NCI-H1092 treated with DMSO at 0.1 percent for 48 hours (cell line): ENCODE measurements at regions not wholly inside any gene's neighbourhood (a gene's known extent, or its start where the extent isn't known, plus 50 kb on each side); places are given as distances from the start of the nearest gene placed in this dataset.
A peak's percentile ranks its signal among the peaks of the same experiment; 100 is the strongest.

Source experiments
- DNase-seq: peaks from one replicate; lab custom pipeline; 2025; lab: John Stamatoyannopoulos, UW

DNA sequence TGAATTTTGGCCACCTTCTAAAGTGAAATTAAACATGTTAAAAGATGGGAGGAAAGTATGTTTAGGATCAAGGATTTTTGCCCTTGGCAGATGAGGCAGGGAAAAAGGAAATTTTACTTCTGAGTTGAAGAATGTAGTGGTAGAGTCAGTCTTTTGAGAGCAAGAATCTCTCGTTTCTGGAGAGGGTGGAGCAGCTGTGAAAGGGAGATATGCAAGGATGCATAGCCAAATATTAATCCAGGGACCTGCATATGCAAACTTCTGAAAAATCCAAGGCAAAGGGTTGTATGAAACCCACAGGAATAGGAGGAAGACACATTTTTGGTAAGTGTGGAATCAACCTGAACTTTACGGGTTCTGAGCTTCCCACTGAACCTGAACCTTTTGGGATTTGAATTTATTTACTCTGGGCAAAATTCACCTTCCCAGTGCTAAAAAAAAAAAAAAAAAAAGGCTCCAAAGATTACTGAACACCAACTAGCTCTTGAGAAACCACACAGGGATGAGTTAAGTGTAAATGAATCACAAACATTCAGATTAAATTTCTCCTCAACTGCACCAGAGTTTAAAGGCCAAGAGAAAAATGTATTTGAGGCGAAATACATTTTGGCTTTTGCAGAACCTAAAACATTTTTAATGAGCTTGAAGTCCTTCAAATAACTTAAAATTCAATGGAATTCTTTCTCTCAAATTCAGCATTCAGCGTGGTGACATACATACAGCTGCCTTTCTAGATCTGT is 187.1 kb upstream of the CDKN3 start:
- DNase-seq: no peak

DNA sequence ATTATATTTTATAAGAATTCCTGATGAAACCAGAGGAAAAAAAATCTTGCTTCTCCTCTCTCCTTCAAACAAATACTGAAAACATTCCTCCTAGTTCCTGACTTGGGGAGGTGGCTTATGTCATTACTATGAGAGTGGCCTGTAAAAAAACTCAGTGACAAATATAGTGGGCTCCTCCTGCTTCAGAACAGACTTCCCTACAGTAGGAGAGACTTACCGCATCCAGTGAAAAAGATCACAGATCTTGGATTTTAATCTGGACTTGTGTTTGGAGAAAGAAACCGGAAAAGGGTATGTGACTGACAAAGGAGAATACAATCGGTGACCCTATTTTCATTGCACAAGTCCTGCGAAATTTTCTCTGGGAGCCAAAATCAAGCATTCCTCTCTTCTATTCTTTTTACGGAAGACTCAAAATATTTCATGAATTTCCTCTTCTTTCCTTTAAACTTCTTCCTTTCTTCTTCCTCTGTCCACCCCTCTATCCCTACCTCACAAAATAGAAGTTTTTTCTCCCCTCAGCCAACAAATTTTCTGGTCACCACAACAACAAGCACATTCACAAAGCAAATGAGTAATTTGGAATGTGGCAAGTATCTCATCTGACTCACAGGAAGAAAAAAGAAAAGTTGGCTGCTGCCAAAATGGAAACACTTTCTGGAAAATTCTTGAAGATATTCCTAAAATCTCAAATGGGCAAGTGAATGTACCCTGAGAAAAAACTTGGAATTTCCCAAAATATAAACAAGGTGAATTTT is 185.1 kb upstream of the CDKN3 start:
- DNase-seq: no peak

DNA sequence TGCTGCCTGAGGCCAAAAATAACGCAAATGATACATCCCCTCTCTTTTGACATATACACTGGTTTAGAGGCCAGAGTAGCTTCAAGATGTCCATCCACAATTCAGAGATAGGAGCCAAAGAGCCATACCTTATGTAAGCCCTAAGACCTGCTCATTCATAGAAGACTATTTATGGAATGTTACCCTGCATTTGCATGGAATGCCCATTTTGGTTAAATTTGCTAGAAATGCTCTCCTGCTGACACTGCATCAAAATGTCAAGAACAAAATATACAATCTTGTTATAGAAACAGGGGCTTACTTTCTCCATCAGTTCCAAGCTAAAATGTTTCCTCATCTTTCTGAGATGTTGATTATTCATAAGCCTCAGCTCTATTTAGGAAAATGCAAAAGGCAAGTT is 183.3 kb upstream of the CDKN3 start:
- no peak for DNase-seq

DNA sequence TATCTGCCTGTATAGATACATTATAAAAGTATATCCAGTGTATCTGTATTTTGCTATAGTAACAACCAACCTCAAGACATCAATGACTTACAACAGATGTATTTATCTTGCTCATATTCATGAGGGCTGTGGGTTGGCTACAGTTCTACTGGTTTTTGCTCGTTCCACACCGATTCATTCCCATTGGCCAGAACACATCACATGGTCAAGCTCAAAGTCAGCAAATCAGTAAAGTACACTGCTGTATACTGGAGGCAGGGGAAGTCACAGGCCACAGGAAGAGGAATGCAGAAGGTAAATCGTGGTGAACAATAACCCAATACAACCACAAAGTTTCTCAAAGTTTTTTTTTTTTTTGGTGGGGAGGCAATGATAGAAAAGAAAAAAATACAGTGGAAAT is 180.0 kb upstream of the CDKN3 start:
- DNase-seq: no peak

DNA sequence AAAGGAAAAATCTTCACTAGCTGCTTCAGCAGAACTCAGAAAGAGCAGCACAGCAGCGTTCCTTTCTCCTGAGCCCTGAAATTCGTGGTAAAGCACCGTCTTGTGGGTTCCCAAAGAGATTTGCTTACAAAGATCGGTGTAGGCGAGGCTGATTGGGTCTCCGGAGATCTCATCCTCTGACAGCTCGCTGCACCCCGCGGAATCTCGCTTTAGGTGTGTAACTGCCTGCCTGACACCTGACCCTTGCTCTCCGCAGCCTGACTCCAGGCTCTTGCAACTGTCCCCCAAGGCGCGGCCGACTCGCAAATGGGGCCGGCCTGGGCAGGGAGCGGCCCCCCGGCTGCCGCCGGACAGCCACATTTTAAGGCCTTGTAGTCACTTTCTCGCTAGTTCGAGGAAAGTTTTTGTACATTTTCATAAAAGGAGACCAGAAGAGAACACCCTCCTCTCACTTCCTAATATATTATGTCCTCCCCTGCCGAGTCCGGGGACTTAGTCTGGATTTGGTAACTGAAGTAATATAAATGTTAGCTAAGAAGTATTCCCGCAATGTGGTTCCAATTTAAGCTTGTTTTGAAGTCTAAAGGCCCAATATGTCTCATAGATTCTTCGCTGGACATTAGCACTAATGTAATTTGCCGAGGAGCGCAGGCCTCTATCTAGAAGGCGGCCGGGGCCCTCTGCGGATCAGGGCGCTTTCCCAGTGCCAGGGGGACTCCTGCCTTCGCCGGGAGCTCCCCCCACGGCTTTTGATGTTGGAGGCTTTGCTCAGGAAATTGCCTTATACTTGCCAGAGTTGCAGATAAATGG is 177.3 kb upstream of the CDKN3 start:
- DNase-seq: no peak

DNA sequence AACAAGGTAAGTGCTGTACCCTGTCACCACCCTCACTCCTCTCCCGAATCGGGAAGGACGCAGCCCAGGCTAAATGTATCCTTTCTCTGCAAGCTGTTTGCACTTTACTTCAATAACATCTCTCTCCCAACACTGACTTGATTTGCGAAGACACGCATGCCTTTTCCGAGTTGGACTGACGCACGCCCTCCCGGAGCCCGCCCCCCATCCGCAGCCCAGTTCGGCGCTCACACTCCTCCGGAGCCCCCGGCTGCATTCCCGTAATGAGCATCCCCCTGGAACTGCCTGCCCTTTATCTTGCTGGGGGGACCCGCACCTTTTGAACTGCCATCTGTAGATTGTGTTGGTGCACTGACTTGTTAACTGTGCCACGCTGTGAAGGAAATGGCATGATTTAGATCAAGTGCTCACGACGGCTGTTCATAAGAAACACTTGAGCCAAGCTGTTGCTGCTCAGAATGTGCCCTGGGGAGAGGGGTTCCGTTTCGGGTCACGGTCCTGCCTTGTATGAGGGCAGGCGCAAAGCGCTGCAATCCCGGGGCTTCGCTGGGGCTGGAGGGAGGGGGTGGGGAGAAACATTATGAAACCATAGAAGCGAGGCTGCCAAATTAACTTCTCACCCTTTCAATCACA is 176.6 kb upstream of the CDKN3 start:
- DNase-seq: peak; percentile 29

DNA sequence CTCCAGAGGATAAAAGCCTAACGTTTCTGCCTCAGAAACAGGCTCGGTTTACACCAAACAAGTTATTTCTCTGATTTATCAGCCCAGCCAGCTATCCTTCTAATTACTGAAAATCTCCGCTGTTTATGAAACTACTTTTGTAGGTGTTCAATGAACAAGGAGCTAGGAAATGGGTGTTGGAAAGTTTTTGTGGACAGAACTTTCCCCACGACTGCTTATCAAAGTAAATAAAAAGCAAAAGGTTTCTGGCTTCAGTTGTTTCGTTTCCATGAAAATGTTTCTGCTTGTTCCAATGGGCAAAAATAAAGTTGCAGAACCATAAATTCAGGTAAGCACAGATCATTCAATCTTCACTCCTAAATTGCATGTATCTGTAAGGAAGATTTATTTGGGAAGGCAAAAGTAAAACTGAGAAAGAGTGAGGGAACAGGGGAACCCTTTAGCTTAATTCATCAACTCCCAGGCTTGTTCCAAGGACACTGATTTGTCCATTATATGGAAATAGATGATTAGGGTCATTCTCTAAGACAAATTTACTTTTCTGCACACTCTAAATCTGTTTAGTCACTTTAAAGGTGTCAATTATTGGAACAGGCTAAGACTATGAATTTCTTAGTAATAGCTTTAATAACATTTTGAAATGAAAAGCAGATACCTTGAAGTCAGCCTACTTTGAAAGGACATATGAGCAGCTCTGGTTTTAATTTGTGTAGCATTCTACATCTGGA is 175.9 kb upstream of the CDKN3 start:
- no peak for DNase-seq

DNA sequence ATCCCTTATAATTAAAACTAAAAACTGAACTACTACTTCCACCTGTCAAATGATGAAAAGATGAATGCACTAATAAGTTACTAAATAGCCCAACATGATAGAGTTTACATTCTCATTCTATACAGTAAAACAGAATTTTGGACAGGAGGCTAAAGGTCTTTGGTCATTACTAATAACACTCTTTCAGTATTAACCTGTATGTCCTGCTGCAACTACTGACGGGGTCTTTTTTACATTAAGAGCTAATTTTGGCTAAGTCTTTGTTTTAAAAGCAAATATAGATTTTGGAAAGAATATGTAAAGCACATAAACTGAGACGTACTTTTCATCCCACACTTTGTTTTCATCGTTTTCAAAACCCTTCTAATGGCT is 175.4 kb upstream of the CDKN3 start:
- no peak for DNase-seq

DNA sequence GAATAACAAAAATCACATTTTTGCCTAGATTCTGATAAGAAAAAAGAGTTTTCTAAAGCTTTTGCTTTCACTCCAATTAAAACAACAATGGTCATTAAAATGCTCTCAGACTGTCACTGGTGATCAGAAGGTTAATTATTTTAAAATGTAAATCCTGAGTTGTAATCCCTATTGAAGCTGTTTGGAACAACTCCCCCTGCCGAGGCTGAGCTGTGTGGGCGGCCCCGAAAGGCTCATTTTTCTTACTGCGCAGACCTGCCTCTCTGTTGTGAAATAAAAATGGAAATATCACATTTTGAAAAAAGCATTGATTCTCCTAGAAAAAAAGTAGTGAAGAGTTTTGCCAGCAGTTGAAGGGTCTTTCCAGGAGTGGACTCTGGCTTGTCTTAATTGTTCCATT is 174.8 kb upstream of the CDKN3 start:
- no peak for DNase-seq

DNA sequence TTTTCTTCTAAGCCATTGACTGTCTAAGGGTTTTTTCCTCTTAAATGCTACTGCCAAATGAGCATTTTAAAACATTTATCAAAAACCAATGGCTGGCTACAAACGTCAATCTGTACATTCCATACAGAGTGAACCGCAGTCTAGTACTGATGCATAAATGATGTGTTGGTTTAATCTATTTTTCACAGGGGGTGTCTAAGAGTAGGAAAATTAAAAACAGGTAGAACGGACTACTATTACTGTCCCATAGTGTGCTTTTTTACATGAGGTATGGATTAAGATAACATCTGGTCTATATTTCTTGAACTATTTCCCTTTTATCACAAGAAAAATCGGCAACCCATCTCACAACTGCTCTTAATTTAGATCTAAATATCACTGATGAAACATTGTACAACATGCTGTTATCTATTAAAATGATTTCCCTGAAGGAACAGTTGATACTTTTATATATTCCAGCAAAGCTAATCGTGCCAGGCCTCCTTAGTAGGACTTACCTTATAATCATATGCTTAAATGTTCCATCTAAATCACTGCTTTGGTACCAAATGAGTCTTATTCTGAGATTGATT is 172.9 kb upstream of the CDKN3 start:
- DNase-seq: no peak

DNA sequence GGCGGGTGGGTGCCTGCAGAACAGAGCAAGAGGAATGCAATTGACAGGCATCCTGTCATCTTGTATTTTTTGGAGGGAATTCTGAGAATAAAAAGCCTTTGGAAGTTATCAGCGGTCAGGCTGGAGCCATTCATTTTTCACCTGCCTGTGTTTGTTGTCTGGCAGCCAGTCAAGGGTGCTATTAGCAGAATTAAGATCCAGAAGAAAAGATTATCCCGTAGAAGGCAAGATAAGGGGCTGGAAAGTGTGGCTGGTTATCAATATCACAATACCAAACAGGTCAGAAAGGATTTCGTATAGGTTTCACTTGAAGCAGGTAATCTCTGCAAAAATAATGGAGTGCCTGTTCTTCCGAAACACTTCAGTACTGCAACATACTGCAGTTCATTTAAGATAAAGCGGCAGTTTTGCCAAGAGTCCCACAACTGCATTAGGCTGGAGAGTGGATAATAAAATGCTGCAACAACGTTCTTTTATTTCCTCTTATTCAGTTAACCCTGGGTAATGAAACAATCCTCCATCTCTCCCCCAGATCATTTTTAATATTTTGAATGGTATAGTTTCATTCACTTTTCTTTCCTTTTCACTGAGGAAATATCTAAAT is 171.2 kb upstream of the CDKN3 start:
- DNase-seq: peak; percentile 59

DNA sequence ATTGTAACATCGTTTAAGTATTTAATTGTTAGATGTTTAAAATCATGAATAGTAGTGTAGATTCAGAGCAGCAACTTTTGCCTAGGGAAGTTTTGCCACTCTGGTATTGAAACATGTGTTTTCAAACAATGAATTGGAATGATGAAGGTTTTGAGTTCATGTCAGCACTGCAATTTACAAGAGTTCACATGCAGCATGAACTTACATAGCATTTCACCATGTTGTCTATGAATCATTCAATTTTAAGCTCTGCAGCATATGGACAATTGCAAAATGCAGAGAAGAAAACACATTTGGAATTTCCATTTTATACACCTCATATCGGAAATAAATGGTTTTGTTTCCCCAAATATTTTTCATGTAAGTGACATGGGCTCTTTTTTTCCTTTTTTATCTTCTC is 170.7 kb upstream of the CDKN3 start:
- DNase-seq: no peak

DNA sequence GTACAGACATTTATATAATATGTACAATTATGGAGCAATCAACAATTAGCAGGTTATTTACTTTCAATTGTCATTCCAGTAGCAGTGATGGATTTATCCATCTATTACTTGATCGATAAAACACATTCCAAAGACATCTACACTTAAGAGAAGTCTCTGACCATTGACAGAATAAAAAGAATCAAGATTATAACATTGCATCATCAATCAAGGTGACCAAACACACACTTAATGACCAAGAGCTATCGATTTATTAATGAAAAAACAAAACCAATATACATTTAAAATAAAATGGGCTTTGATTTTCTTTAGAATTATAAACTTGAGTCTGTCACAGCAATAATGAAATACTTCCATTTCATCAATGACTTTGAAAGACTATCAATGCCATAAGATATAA is 170.2 kb upstream of the CDKN3 start:
- DNase-seq: no peak

DNA sequence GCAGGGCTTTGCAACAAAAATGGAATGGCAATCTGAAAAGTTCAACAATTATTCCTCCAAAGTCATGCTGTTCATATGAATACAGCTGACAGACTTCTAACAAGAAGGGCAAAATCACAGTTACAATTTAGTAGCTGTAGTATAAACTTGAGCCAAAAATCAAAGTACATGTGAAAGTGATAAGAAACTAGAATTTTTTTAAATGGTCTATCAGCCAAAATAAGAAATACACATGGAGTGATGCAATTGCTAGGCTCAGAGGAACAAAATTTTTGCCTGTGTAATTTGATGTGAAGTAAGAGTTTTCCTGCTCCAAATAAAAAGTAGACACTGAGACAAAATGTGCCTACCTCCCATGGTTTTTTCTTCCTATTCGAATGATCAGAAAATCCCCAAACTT is 167.7 kb upstream of the CDKN3 start:
- DNase-seq: no peak

DNA sequence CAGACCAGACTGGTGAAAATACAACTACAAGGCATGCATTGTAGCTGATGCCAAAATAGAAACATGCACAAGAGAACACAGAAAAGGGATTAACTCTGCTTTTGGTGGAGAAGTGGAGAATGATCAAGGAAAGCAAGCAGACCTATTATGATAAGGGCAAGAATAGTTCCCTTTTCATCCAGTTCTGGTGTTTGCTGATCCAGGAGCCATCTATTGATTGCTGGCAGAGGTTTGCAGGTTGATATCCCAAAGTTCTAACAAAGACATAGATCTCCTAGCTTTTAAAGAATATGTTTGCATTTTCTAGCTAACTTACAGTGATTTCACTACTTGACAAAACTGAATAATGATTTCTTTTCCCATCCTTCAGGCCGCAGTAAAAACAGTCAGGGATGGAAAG is 166.2 kb upstream of the CDKN3 start:
- no peak for DNase-seq

DNA sequence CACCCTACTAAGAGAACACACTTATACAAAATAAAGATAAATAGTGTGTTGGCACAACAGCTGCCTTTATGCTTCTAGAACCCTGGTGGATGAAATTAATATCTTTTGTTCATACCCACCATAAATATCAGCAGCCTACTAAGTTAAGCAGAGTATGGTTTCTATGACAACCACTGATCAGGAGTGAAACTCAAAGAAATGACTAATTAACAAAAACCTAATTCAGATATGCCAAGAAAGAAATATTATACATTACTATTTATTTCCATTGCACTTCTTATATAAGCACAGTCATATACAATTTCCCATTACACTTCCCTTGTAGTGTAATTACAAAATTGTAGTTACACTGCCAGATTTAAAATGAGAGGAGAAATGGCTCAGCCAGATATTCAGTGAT is 164.1 kb upstream of the CDKN3 start:
- DNase-seq: no peak

DNA sequence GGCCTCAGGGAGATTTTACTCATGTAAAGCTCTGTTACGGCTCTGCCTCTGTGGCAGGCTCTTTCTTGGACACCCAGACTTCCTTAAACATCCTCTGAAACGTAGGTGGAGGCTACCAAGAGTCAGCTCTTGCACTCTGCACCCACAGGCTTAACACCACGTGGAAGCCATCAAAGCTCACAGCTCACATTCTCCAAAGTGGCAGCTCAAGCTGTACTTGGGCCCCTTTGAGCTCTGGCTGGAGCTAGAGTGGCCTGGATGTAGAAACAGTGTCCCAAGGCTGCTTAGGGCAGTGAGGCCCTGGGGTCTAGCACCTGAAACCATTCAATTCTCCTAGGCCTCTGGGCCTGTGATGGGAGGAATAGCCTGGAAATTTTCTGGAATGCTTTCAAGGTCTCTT is 155.3 kb upstream of the CDKN3 start:
- DNase-seq: no peak

DNA sequence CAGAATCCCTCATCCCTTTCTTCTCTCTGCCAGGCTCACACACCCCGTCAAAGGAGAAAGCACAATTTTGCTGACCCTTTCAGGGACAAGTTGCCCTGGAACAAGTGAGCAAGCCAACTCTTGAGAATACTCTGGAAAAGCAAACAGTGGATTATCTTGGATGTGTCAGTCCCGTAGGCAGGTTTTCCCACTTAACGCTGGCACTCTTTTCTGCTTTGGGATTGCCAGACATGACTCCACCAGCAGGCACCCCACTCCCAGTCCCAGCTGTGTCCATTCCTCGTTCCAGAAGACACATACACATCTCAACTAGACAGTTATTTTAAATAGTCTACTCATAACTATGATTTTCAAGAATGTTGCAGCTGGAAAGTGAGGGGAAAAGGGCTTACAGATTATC is 145.5 kb upstream of the CDKN3 start:
- DNase-seq: no peak

DNA sequence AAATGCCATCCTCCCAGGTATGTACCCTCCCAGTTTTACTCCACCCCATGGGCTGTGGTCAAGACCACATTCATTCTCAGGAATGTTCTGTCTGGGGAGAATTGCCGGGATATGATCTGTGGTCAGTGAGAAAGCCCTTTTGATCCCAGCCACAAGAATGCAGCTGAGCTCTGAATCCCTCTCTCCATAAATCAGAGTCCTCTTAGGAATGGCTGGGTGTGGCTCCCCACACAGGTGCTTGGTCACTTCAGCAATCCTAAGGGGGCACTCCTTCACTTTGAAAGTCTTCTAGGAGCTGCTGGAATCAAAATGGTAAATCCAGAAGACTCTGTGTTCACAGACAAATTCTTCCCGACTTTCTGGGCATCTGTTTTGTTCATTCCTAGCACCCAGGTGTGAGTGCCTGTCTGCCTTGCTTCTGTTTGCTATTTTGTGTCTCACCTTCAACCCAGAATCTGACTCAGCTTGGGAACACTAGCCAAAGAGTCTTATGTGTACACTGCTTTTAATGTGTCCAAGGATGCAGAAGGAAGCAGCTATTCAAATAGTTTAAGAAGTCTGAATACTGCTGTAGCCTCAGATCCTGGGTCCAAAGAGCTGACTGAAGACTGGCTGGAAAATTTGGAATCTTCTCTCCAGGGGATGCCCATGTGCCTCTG is 144.6 kb upstream of the CDKN3 start:
- DNase-seq: no peak

DNA sequence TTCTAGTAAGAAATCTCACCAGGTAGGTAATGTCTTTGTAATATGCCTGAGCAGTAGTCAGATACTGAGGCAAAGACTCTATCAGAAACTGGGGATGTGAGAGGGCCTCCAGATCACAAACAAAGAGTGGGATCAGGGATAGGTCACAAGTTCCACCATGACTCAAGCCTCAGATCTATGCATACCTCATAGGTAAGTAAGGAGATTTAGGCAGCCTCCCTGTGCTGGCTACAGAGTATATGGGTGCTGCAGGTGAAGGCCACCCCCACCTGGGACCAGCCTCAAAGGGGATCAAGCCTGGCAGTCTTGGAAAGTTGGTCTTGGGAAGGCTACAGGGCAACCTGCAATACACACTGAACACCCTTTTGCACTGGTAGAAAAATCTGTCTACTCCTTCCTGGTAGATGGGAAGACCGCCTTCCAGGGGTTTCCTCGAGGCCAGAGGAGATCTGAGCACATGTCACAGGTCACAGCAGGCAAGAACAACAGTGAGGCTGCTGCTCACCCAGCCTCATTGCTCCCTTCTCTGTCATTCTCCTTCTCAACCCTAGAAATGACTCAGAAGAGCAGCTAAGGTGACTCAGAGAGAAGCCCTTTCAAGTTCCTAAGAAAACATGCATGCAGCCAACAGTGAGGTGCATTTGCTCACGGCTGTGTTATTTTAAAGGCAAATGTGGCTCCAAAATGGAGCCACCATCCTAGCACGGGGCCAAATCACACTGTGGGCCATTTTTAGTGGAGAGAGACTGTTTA is 143.4 kb upstream of the CDKN3 start:
- DNase-seq: no peak
